ENCODE measurements at regions not wholly inside any gene's neighbourhood (a gene's known extent, or its start where the extent isn't known, plus 50 kb on each side); places are given as distances from the start of the nearest gene placed in this dataset.

DNA sequence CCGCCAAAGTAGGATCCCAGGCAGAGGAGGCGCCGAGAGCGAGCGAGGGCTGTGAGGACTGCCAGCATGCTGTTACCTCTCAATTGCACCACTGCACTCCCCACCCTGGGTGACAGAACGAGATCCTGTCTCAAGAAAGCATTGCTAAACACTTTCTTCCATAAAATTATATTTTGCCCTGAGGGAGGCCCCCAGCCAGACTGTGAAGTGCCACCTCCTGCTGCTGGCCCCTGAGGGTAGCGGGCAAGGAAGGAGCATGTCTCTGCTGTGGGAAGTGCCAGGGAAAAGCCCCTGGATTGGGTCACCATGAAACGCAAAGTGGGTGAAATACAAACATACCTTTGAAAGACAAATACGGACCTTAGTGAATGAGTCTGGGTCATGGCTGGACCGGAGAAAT, 78.0 kb upstream of the AMZ2 start:
- Histone ChIP-seq H2AFZ (ENCODE audit: low read depth, low read length) (no peak overlapping the region), H3K36me3 (ENCODE audit: insufficient read depth, low read length) (no peaks in the 10 kb centered on the region), H3K79me2 (ENCODE audit: insufficient read depth, low read length) (no peaks in the 10 kb centered on the region), H3K27ac (ENCODE audit: low read length) (no peak overlapping the region), H3K27me3 (ENCODE audit: insufficient read depth, low read length, poor library complexity) (no peaks in the 10 kb centered on the region), H3K4me2 (ENCODE audit: insufficient read depth, low read length) (no peak overlapping the region), H4K20me1 (ENCODE audit: insufficient read depth, low read length) (no peaks in the 10 kb centered on the region), H3K4me1 (ENCODE audit: insufficient read depth, low read length) (peaks cover 28% of the 10 kb centered on the region), H3K9me3 (ENCODE audit: insufficient read depth, low read length, severe bottlenecking) (no peaks in the 10 kb centered on the region), H3K9ac (ENCODE audit: low read depth, low read length) (no peak overlapping the region), H3K4me3 (ENCODE audit: low read depth in 1 of 2, low read length in 2 of 2) (no peak overlapping the region)
- TF ChIP-seq CTCF (IDR thresholded peaks at IDR 0.05; ENCODE audit: borderline replicate concordance, extremely low read depth, low read length, poor library complexity, severe bottlenecking) (no peak), EZH2 (IDR thresholded peaks at IDR 0.05; ENCODE audit: borderline replicate concordance, low read depth, low read length, severe bottlenecking) (no peak)
- DNase-seq = no peak
- no peak for ATAC-seq (ENCODE audit: insufficient read depth, low read depth)

DNA sequence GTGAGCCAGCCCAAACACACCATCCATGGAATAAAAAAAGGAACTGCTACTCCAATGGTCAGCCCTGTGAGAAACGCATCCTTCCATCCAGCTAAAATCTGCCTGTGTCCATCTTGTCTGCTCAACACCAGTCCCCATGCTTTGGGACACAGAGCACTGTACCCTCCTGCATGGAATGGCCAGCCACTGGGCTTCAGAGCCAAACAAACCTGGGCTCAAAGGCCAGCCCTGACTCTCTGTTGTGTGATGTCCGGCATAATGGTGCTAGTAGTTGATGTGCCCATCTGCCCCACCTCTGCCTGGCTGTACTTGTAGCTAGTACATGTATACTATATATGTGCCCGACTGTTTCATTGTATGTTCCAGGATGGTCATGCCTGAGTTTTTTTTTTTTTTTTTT, 77.6 kb upstream of the AMZ2 start:
- Histone ChIP-seq H2AFZ (ENCODE audit: low read depth, low read length) (no peak overlapping the region), H3K9me3 (ENCODE audit: insufficient read depth, low read length, severe bottlenecking) (no peaks in the 10 kb centered on the region), H3K4me1 (ENCODE audit: insufficient read depth, low read length) (peaks cover 28% of the 10 kb centered on the region), H3K36me3 (ENCODE audit: insufficient read depth, low read length) (no peaks in the 10 kb centered on the region), H3K27ac (ENCODE audit: low read length) (no peak overlapping the region), H3K9ac (ENCODE audit: low read depth, low read length) (no peak overlapping the region), H3K27me3 (ENCODE audit: insufficient read depth, low read length, poor library complexity) (no peaks in the 10 kb centered on the region), H3K4me2 (ENCODE audit: insufficient read depth, low read length) (no peak overlapping the region), H4K20me1 (ENCODE audit: insufficient read depth, low read length) (no peaks in the 10 kb centered on the region), H3K79me2 (ENCODE audit: insufficient read depth, low read length) (no peaks in the 10 kb centered on the region), H3K4me3 (ENCODE audit: low read depth in 1 of 2, low read length in 2 of 2) (no peak overlapping the region)
- ATAC-seq (ENCODE audit: insufficient read depth, low read depth) = no peak
- DNase-seq = no peak
- TF ChIP-seq CTCF (IDR thresholded peaks at IDR 0.05; ENCODE audit: borderline replicate concordance, extremely low read depth, low read length, poor library complexity, severe bottlenecking) (no peak), EZH2 (IDR thresholded peaks at IDR 0.05; ENCODE audit: borderline replicate concordance, low read depth, low read length, severe bottlenecking) (no peak)

DNA sequence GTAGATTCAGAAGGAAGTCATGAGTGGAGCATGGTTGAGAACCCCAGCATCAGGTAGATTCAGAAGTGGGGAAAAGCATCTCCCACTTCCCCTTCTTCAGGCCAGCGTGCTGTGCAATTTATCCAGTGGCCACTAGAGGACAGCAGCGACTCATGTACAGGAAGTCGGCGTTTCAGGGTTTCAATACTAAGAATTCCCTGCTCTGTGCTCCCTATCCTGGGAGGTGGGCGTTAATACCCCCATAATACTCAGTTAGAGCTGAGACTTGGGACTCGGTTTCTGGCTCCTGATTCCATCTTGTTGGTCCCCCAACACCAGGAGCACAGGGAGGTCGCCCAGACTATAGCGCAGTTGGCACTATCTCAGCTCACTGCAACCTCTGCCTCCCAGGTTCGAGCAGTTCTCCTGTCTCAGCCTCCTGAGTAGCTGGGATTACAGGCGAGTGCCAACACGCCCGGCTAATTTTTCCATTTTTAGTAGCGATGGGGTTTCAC, 75.3 kb upstream of the AMZ2 start:
- ATAC-seq (ENCODE audit: insufficient read depth, low read depth) (peak; percentile 51), DNase-seq (peak; percentile 82)
- no peaks in the 10 kb centered on the region for H3K9me3 ChIP-seq (ENCODE audit: insufficient read depth, low read length, severe bottlenecking)
- H3K27ac ChIP-seq (ENCODE audit: low read length) = peak overlapping the region; percentile 34; the same call in 1 of the 2 replicates
- TF ChIP-seq CTCF (IDR thresholded peaks at IDR 0.05; ENCODE audit: borderline replicate concordance, extremely low read depth, low read length, poor library complexity, severe bottlenecking) (peak; percentile 98), EZH2 (IDR thresholded peaks at IDR 0.05; ENCODE audit: borderline replicate concordance, low read depth, low read length, severe bottlenecking) (no peak)
- H4K20me1 ChIP-seq (ENCODE audit: insufficient read depth, low read length) = no peaks in the 10 kb centered on the region
- no peak overlapping the region for H3K9ac ChIP-seq (ENCODE audit: low read depth, low read length)
- H3K4me1 ChIP-seq (ENCODE audit: insufficient read depth, low read length) = peaks cover 42% of the 10 kb centered on the region
- H3K36me3 ChIP-seq (ENCODE audit: insufficient read depth, low read length) = no peaks in the 10 kb centered on the region
- H3K27me3 ChIP-seq (ENCODE audit: insufficient read depth, low read length, poor library complexity) = no peaks in the 10 kb centered on the region
- peak overlapping the region; percentile 45; the same call in 1 of the 2 replicates for H3K4me2 ChIP-seq (ENCODE audit: insufficient read depth, low read length)
- H3K4me3 ChIP-seq (ENCODE audit: low read depth in 1 of 2, low read length in 2 of 2) = no peak overlapping the region
- no peak overlapping the region for H2AFZ ChIP-seq (ENCODE audit: low read depth, low read length)
- no peaks in the 10 kb centered on the region for H3K79me2 ChIP-seq (ENCODE audit: insufficient read depth, low read length)

GRCh38 chr17:68175416-68175815, 72.4 kb upstream of the AMZ2 start:
- DNase-seq (peak; percentile 3), ATAC-seq (ENCODE audit: insufficient read depth, low read depth) (no peak)
- peaks cover 45% of the 10 kb centered on the region for H3K4me1 ChIP-seq (ENCODE audit: insufficient read depth, low read length)
- no peaks in the 10 kb centered on the region for H4K20me1 ChIP-seq (ENCODE audit: insufficient read depth, low read length)
- no peak overlapping the region for H3K9ac ChIP-seq (ENCODE audit: low read depth, low read length)
- no peak overlapping the region for H3K4me2 ChIP-seq (ENCODE audit: insufficient read depth, low read length)
- no peak overlapping the region for H3K4me3 ChIP-seq (ENCODE audit: low read depth in 1 of 2, low read length in 2 of 2)
- H3K79me2 ChIP-seq (ENCODE audit: insufficient read depth, low read length) = no peaks in the 10 kb centered on the region
- no peaks in the 10 kb centered on the region for H3K36me3 ChIP-seq (ENCODE audit: insufficient read depth, low read length)
- H3K27ac ChIP-seq (ENCODE audit: low read length) = peak overlapping the region; percentile 75; the same call in 1 of the 2 replicates
- TF ChIP-seq CTCF (IDR thresholded peaks at IDR 0.05; ENCODE audit: borderline replicate concordance, extremely low read depth, low read length, poor library complexity, severe bottlenecking) = no peak
- TF ChIP-seq EZH2 (IDR thresholded peaks at IDR 0.05; ENCODE audit: borderline replicate concordance, low read depth, low read length, severe bottlenecking) = no peak
- H3K27me3 ChIP-seq (ENCODE audit: insufficient read depth, low read length, poor library complexity) = no peaks in the 10 kb centered on the region
- no peaks in the 10 kb centered on the region for H3K9me3 ChIP-seq (ENCODE audit: insufficient read depth, low read length, severe bottlenecking)
- H2AFZ ChIP-seq (ENCODE audit: low read depth, low read length) = no peak overlapping the region

Measured in DND-41 (cell line).